AG10803 (cell line): ENCODE measurements at regions not wholly inside any gene's neighbourhood (a gene's known extent, or its start where the extent isn't known, plus 50 kb on each side); places are given as distances from the start of the nearest gene placed in this dataset.
A peak's percentile ranks its signal among the peaks of the same experiment; 100 is the strongest.

Experiments used
- DNase-seq: peaks from one replicate; pipeline ENCODE4 v3.0.0; 2010; ENCODE audit warnings: low read depth
- H3K4me3 ChIP-seq: 2 replicates; pipeline ENCODE4 v1.5.1; 2011; ENCODE audit warnings: mild to moderate bottlenecking, low read length, control low read depth
- TF ChIP-seq, protein P1 (sequence below): conservative IDR thresholded peaks from 2 replicates; pipeline ENCODE4 v1.5.1; 2011; ENCODE audit warnings: mild to moderate bottlenecking, low read length, control low read depth, inconsistent platforms

- H3K4me3 ChIP-seq: no peak overlapping the region
- TF ChIP-seq, protein P1, sequence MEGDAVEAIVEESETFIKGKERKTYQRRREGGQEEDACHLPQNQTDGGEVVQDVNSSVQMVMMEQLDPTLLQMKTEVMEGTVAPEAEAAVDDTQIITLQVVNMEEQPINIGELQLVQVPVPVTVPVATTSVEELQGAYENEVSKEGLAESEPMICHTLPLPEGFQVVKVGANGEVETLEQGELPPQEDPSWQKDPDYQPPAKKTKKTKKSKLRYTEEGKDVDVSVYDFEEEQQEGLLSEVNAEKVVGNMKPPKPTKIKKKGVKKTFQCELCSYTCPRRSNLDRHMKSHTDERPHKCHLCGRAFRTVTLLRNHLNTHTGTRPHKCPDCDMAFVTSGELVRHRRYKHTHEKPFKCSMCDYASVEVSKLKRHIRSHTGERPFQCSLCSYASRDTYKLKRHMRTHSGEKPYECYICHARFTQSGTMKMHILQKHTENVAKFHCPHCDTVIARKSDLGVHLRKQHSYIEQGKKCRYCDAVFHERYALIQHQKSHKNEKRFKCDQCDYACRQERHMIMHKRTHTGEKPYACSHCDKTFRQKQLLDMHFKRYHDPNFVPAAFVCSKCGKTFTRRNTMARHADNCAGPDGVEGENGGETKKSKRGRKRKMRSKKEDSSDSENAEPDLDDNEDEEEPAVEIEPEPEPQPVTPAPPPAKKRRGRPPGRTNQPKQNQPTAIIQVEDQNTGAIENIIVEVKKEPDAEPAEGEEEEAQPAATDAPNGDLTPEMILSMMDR: no peak
- DNase-seq: no peak
These were observed 381.6 kb downstream of the STIM2 start for GRCh38 chr4:27242217-27242616.

DNA sequence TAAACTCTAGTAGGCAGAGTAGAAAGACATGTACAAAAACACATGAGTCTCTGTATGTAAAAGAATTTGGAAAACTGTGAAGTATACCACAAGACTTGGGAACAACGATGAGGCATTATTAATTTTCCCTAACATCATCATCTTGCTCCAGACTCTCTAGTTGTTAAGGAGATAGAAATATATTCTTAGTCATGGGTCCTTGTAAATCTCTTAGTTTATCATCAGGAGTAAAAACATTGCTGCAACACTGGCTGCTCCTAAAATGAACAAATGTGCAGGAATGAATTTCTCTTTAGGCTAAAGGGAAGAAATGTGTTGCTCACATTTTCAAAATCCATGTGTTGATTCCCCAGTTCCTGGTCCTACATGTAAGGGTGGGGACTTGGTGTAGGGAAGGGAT lies 384.6 kb downstream of the STIM2 start:
- TF ChIP-seq, protein P1: no peak
- no peak for DNase-seq
- no peak overlapping the region for H3K4me3 ChIP-seq

- DNase-seq: peak; percentile 42
- TF ChIP-seq, protein P1: no peak
- no peak overlapping the region for H3K4me3 ChIP-seq
These were observed 388.2 kb downstream of the STIM2 start for GRCh38 chr4:27248829-27249228.

DNA sequence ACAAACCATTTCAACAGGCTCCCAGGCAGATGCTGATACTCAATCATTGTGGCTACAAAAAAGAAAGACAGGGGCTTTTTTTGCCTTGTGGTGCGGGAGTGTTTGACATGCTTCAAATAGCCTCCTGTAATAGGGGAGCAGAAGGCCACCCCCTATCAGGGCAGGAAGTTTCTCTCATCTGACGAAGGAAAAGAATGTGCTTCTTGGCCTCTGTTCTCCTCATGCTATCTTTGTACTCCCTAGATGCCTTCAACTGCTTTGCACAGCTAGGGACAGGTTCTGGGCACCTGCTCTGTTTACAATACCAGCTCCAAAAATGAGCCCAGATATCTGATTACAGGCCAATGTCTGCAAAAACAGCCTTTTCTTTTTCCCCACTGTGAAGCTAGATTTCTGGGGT lies 391.1 kb downstream of the STIM2 start:
- TF ChIP-seq, protein P1: no peak
- no peak overlapping the region for H3K4me3 ChIP-seq
- DNase-seq: no peak

DNA sequence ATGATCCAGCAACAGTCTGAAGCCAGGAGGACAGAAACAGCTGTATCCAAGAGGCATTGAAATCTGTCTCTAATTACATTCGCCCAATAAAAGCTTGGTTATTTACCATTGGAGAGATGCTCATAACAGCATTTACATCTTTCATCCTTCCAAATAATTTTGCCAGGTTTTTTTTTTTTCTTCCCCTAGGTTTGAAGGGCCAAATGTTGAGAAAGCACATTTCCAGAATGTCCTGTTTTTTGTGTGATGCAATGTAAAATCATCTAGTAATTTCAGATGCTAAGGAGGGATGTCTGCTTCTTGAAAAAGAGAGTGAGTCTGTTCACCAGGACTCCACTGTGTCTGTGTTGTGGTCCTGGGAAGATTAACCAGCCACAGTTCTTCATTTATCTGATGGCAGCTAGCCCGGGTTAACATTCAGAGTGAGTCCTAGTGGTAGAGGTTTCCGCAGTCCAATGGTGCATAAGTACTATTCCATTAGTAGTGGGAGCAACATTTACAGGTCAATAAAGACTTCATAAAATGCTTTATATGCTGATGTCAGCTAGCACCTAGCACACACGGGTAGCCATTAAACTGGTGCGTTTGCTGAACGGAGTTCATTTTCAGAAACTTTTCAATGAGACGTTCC lies 406.8 kb downstream of the STIM2 start:
- no peak overlapping the region for H3K4me3 ChIP-seq
- no peak for DNase-seq
- TF ChIP-seq, protein P1: no peak

GRCh38 chr4:27267970-27268355 lies 407.3 kb downstream of the STIM2 start:
- no peak for DNase-seq
- no peak overlapping the region for H3K4me3 ChIP-seq
- TF ChIP-seq, protein P1: no peak

DNA sequence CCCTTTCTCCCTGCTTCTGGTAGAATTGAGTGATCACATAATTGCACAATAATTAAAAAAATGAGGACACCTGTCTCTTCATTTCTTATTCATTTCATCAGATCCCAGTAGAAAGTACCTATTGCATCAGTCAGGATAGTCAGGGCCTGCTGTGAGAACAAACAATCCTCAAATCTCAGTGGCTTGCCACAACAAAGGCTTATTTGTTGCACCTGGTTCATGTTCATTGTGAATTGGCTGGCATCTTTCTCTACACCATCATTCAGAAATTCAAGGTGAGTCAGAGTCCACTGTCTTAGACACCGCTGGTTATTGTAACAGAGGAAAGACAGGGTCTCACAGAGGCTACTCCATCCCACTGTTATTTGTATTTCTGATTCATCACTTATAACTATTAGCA lies 409.8 kb downstream of the STIM2 start:
- DNase-seq: no peak

More for the DNA sequence above, 409.8 kb downstream of the STIM2 start:
- TF ChIP-seq, protein P1: no peak
- H3K4me3 ChIP-seq: no peak overlapping the region
